Peyer's patch (tissue), 4 donors: ENCODE measurements at regions not wholly inside any gene's neighbourhood (a gene's known extent, or its start where the extent isn't known, plus 50 kb on each side); places are given as distances from the start of the nearest gene placed in this dataset.

ENCODE experiments used
- DNase-seq, 3 donors: peaks; one replicate each; pipeline ENCODE4 v3.0.0-alpha.2; 2017 to 2019
- H3K27ac ChIP-seq, 4 donors: fragments of 200-600 bp; sonication (generic); one replicate each; pipeline ENCODE4 v1.5.1; 2016 to 2019
- H3K27me3 ChIP-seq, 2 donors: fragments of 200-600 bp; sonication (generic); one replicate each; pipeline ENCODE4 v1.5.1; 2019
- H3K36me3 ChIP-seq, 3 donors: fragments of 200-600 bp; sonication (generic); one replicate each; pipeline ENCODE4 v1.5.1; 2016 to 2019
- H3K4me1 ChIP-seq, 4 donors: fragments of 200-600 bp; sonication (generic); one replicate each; pipeline ENCODE4 v1.5.1; 2016 to 2019
- H3K4me3 ChIP-seq, 4 donors: fragments of 200-600 bp; sonication (generic); 1 replicate in 3 of 4; 2 replicates in 1 of 4; pipeline ENCODE4 v1.5.1; 2016 to 2019; ENCODE audit warnings: mild to moderate bottlenecking in 1 of 4
- H3K9me3 ChIP-seq, 4 donors: fragments of 200-600 bp; sonication (generic); one replicate each; pipeline ENCODE4 v1.5.1; 2016 to 2019; ENCODE audit warnings: mild to moderate bottlenecking in 1 of 4
- POLR2A ChIP-seq, 2 donors: fragments of 450-650 bp; IDR thresholded peaks; one replicate each; pipeline ENCODE4 v1.5.1; 2017; ENCODE audit warnings: antibody characterized with exemption in 2 of 2, mild to moderate bottlenecking in 2 of 2, moderate library complexity in 2 of 2
- TF ChIP-seq, protein P1 (sequence below), 6 experiments: fragments of 450-650 bp in 4 of 6; fragments of 200-600 bp in 2 of 6; sonication (generic) in 1 of 6; IDR thresholded peaks; one replicate each; pipeline ENCODE4 v1.5.1; 2017 to 2019; ENCODE audit warnings: antibody characterized with exemption in 6 of 6, mild to moderate bottlenecking in 3 of 6, moderate library complexity in 1 of 6

GRCh38 chr10:83075016-83075814 is 1064.1 kb upstream of the GHITM start:
- TF ChIP-seq, protein P1, sequence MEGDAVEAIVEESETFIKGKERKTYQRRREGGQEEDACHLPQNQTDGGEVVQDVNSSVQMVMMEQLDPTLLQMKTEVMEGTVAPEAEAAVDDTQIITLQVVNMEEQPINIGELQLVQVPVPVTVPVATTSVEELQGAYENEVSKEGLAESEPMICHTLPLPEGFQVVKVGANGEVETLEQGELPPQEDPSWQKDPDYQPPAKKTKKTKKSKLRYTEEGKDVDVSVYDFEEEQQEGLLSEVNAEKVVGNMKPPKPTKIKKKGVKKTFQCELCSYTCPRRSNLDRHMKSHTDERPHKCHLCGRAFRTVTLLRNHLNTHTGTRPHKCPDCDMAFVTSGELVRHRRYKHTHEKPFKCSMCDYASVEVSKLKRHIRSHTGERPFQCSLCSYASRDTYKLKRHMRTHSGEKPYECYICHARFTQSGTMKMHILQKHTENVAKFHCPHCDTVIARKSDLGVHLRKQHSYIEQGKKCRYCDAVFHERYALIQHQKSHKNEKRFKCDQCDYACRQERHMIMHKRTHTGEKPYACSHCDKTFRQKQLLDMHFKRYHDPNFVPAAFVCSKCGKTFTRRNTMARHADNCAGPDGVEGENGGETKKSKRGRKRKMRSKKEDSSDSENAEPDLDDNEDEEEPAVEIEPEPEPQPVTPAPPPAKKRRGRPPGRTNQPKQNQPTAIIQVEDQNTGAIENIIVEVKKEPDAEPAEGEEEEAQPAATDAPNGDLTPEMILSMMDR (IDR thresholded peaks at IDR 0.05), result no peak
- TF ChIP-seq POLR2A (IDR thresholded peaks at IDR 0.05), result no peak
- Histone ChIP-seq H3K27me3 (no peaks in the 10 kb centered on the region), H3K9me3 (no peaks in the 10 kb centered on the region), H3K4me1 (no peaks in the 10 kb centered on the region), H3K4me3 (no peak overlapping the region), H3K27ac (no peak overlapping the region), H3K36me3 (no peaks in the 10 kb centered on the region)
- DNase-seq, result no peak

GRCh38 chr10:83075815-83076355 is 1063.4 kb upstream of the GHITM start:
- no peaks in the 10 kb centered on the region for H3K4me1 ChIP-seq
- H3K27ac ChIP-seq, result no peak overlapping the region
- TF ChIP-seq, protein P1 (IDR thresholded peaks at IDR 0.05), result no peak
- no peak for TF ChIP-seq POLR2A (IDR thresholded peaks at IDR 0.05)
- H3K9me3 ChIP-seq, result no peaks in the 10 kb centered on the region
- H3K36me3 ChIP-seq, result no peaks in the 10 kb centered on the region
- no peaks in the 10 kb centered on the region for H3K27me3 ChIP-seq
- DNase-seq, result no peak
- no peak overlapping the region for H3K4me3 ChIP-seq

GRCh38 chr10:83076443-83076842 is 1062.9 kb upstream of the GHITM start:
- Histone ChIP-seq H3K36me3 (no peaks in the 10 kb centered on the region), H3K27ac (no peak overlapping the region), H3K4me3 (no peak overlapping the region), H3K27me3 (no peaks in the 10 kb centered on the region), H3K9me3 (no peaks in the 10 kb centered on the region), H3K4me1 (no peaks in the 10 kb centered on the region)
- TF ChIP-seq, protein P1 (IDR thresholded peaks at IDR 0.05), result no peak
- TF ChIP-seq POLR2A (IDR thresholded peaks at IDR 0.05), result no peak
- no peak for DNase-seq

DNA sequence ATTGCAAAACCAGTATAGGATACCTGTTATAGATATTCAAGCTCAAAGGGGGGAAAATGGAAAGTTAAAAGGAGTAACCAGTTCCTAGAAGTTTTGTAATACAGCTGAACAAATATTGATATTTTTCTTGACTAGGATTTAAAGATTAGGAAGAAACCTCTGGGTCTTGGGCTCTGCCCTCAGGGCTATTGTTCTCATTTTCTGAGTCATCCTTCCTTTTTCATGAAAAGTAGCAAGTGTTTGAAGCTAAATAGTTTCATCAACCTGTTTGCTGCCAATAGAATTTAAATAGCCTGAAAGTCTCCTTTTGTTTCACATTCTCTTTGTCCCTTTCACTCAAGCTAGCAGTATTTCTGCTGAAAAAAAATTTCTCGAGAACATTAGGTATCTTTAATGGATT is 1061.1 kb upstream of the GHITM start:
- Histone ChIP-seq H3K4me1 (no peaks in the 10 kb centered on the region), H3K27me3 (no peaks in the 10 kb centered on the region), H3K4me3 (no peak overlapping the region), H3K27ac (no peak overlapping the region), H3K36me3 (no peaks in the 10 kb centered on the region), H3K9me3 (no peaks in the 10 kb centered on the region)
- DNase-seq, result no peak
- TF ChIP-seq, protein P1 (IDR thresholded peaks at IDR 0.05), result no peak
- TF ChIP-seq POLR2A (IDR thresholded peaks at IDR 0.05), result no peak

- TF ChIP-seq, protein P1 (IDR thresholded peaks at IDR 0.05), result no peak
- no peak for TF ChIP-seq POLR2A (IDR thresholded peaks at IDR 0.05)
- H3K9me3 ChIP-seq, result no peaks in the 10 kb centered on the region
- no peak for DNase-seq
- H3K27me3 ChIP-seq, result no peaks in the 10 kb centered on the region
- H3K4me1 ChIP-seq, result no peaks in the 10 kb centered on the region
- no peak overlapping the region for H3K27ac ChIP-seq
- H3K36me3 ChIP-seq, result no peaks in the 10 kb centered on the region
- H3K4me3 ChIP-seq, result no peak overlapping the region
Measured at GRCh38 chr10:83078645-83079044, 1060.7 kb upstream of the GHITM start.
